DND-41 (cell line): ENCODE measurements at regions not wholly inside any gene's neighbourhood (a gene's known extent, or its start where the extent isn't known, plus 50 kb on each side); places are given as distances from the start of the nearest gene placed in this dataset.

Experiments
- EZH2 ChIP-seq: IDR thresholded peaks from 3 replicates; pipeline ENCODE4 v1.6.1; 2012; ENCODE audit warnings: borderline replicate concordance, low read depth, mild to moderate bottlenecking, moderate library complexity, low read length, inconsistent platforms; ENCODE audit not compliant: severe bottlenecking
- TF ChIP-seq, protein P1 (sequence below): IDR thresholded peaks from 2 replicates; pipeline ENCODE4 v1.5.1; 2012; ENCODE audit warnings: borderline replicate concordance, low read length, moderate library complexity, mild to moderate bottlenecking; ENCODE audit not compliant: poor library complexity, severe bottlenecking; ENCODE audit errors: extremely low read depth

DNA sequence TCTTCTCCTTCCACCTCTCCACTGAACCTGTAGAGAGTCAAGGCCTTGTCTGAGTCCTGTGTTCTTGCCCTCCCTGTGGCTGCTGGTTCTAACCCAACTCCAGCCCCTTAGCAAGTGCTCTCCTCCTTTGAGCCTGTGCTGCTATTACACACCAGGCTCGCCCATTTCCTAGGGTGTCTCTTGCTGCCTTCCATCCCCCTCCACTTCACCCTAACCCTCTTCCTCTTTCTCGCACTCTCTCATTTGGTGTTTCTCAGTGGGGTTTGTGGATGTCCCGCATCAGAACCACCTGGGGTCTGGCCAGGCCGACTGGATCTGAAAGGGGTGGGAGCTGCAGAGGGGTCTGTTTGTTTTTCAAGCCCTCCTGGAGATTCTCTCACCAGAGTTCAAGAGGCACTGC, 156.7 kb downstream of the SPRY1 start:
- TF ChIP-seq, protein P1, sequence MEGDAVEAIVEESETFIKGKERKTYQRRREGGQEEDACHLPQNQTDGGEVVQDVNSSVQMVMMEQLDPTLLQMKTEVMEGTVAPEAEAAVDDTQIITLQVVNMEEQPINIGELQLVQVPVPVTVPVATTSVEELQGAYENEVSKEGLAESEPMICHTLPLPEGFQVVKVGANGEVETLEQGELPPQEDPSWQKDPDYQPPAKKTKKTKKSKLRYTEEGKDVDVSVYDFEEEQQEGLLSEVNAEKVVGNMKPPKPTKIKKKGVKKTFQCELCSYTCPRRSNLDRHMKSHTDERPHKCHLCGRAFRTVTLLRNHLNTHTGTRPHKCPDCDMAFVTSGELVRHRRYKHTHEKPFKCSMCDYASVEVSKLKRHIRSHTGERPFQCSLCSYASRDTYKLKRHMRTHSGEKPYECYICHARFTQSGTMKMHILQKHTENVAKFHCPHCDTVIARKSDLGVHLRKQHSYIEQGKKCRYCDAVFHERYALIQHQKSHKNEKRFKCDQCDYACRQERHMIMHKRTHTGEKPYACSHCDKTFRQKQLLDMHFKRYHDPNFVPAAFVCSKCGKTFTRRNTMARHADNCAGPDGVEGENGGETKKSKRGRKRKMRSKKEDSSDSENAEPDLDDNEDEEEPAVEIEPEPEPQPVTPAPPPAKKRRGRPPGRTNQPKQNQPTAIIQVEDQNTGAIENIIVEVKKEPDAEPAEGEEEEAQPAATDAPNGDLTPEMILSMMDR: no peak
- no peak for TF ChIP-seq EZH2
